NT2/D1 (cell line): ENCODE measurements at regions not wholly inside any gene's neighbourhood (a gene's known extent, or its start where the extent isn't known, plus 50 kb on each side); places are given as distances from the start of the nearest gene placed in this dataset.

Experiments
- YY1 ChIP-seq: IDR thresholded peaks from 2 replicates; pipeline ENCODE4 v1.6.1; 2011; ENCODE audit not compliant: insufficient read length, insufficient read depth
- ZNF274 ChIP-seq: IDR thresholded peaks from 2 replicates; pipeline ENCODE4 v1.6.1; 2011; ENCODE audit warnings: mild to moderate bottlenecking, low read depth, low read length

DNA sequence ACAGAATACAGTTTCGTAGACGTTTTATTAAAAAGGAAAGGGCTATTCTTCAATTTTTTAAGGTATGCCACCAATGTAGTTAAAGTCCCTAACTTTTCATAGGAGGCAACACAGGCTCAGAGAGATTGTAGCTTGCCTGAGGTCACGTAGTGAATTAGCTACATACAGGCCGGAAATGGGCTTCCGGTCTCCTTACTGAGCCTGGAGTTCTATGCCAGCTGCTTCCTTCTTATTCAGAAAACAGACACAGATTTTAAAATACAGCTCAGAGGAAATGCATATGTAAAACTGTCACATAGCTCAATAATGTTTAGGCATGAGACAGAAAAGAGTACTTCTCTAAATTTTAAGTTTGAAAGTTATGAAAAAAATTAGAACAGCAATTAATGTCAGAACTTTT, 85.4 kb upstream of the TUBA3C start:
- no peak for TF ChIP-seq ZNF274
- TF ChIP-seq YY1 = no peak
